GM21423 (cell line): ENCODE measurements at regions not wholly inside any gene's neighbourhood (a gene's known extent, or its start where the extent isn't known, plus 50 kb on each side); places are given as distances from the start of the nearest gene placed in this dataset.
"Not testable (repeated sequence)": the region's sequence is repeated elsewhere in the genome, so short reads cannot be mapped to it uniquely, and the experiment has no call there.

Experiments used
- ATAC-seq: cut with Tn5 transposase; IDR thresholded peaks from one replicate; pipeline ENCODE4 v1.9.1; 2021; ENCODE audit warnings: mild to moderate bottlenecking, moderate library complexity; ENCODE audit not compliant: unreplicated experiment

- ATAC-seq: no peak
Measured at GRCh38 chr9:11141357-11141756, 528.6 kb upstream of the PTPRD start.

- no peak for ATAC-seq
Measured at GRCh38 chr9:11142965-11143738, 530.4 kb upstream of the PTPRD start.

GRCh38 chr9:11144746-11145145, 531.9 kb upstream of the PTPRD start:
- ATAC-seq: no peak

DNA sequence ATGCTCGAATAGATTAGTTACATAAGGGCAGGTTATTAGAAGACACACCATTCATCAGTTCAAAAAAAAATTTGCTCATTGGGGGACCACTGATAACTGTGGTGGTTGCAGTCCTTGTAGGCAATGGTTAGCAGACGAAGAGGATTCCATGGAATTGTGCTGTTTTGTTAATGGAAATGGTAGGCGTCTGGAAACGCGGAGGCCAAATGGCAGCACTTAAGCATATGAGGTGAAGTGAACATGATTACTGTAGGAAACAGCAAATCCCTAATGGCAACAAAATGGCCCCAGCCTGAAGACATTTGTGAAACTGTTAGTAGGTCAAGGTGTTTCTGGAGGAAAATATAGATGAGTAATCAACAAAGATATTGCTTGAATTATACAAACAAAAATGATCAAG, 535.4 kb upstream of the PTPRD start:
- ATAC-seq: no peak

DNA sequence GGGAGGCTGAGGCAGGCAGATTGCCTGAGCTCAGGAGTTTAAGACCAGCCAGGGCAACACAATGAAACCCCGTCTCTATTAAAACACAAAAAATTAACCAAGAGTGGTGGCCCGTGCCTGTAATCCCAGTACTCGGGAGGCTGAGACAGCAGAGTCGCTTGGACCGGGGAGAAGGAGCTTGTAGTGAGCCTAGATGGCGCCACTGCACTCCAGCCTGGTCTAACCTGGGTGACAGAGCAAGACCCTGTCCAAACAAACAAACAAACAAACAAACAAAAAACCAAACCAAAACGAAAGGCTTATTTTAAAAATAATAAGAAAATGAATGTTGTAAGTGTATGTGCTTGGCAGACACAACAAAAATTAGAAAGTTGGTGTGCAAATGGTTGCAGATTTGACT, 536.3 kb upstream of the PTPRD start:
- ATAC-seq: no peak

DNA sequence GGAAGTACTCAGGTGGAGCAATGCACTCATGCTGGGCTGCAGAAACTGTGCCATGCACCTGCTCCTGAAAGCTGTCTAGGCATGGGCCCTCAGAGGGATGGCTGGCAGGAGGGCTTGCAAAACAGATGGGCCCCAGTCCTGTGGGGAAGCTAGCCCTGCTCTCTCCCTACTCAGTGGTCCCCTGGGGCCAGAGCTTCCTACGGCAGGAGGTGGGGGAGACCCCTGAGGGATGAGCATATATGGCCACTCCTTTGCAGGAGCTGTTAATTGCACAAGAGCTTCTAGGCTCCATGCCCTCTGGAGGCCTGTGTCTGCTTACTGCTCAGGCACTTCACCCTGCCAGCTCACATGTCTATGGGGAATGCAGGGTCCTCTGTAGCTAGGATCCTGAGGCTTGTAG, 545.3 kb upstream of the PTPRD start:
- no peak for ATAC-seq

DNA sequence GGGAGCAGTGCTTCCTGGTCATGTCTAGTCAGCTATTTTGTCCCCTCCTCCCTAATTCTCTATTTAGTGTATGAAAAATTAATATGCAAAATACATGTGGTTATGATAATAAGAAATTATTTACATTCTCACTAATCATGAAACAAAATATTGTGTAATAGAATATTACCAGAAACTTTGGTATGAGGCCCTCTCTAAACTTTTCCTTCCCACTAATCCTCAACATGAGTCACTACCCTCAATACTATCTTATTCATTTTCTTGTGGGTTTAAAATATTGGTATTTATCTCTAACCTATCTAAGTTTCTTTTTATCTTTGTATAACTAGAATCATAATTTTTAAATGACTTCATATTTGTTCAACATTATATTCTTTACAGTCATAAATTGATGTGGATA, 545.9 kb upstream of the PTPRD start:
- ATAC-seq: no peak

DNA sequence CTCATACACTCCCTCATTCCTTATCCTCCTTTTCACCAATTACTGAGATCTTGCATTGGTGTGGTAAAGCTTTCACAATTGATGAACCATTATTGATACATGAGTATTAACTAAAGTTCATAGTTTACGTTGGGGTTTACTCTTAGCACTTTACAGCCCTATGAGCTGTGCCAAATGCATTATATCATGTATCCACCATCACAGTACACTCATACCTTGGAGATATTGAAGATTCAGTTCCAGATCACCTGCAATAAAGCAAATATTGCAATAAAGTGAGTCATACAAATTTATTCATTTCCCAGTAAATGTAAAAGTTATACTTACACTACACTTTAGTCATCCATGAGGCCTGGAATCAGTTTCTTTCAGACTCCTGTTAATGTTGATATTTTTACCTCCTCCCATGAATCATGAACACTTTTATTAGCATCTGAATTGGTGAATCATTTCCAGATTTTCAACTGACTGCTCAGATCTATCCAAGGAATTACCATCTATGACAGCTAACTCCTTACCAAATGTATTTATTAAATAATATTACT, 546.6 kb upstream of the PTPRD start:
- no peak for ATAC-seq

GRCh38 chr9:11163843-11164242, 551.0 kb upstream of the PTPRD start:
- no peak for ATAC-seq

DNA sequence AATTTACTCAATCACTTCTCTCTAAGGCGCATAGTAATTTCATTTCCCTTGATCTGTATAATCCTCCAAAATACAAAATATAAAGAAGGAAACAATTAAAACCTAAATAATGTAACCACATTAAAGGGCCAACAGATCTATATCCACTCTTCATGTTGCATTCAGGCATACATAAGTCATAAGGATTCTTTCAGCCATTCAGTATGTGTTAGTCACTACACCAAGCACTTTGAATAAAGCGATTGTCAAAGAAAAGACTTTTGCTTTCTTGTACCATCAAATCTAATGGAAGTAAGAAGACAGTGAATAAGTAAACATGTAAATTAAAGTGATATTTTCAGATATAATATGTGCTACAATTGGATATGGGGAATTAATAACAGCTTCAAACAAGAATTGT, 569.2 kb upstream of the PTPRD start:
- ATAC-seq: no peak

GRCh38 chr9:11190719-11191118, 577.9 kb upstream of the PTPRD start:
- ATAC-seq: no peak

GRCh38 chr9:11192993-11193392, 580.2 kb upstream of the PTPRD start:
- ATAC-seq: no peak

DNA sequence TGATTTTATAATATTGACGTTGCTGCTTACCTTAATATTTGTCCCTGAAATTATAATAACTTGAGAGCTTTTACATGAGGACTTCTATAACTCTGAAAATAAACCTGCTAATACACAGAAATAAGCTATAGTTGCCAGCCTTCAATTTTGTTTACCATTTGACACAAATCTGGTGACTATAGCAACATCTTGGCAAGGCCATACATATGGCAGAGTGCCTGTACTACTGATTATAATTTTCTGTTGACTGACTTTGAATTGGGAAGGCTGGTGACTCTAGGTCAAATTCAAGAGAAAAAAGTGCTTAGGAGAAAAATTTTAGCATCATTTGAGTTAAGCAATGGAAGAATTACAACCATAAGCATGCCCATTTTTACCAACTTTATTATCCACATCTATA, 581.4 kb upstream of the PTPRD start:
- ATAC-seq: no peak

DNA sequence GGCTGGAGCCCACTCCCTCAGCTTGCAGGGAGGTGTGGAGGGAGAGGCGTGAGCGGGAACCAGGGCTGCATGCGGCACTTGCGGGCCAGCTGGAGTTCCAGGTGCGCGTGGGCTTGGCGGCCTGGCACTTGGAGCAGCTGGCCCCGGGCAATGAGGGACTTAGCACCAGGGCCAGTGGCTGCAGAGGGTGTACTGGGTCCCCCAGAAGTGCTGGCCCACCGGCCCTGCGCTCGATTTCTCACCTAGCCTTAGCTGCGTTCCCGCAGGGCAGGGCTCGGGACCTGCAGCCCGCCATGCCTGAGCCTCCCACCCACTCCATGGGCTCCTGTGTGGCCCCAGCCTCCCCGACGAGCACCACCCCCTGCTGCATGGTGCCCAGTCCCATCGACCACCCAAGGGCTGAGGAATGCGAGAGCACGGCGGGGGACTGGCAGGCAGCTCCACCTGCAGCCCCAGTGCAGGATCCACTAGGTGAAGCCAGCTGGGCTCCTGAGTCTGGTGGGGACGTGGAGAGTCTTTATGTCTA, 584.1 kb upstream of the PTPRD start:
- ATAC-seq: not testable (repeated sequence)

GRCh38 chr9:11199335-11199734, 586.5 kb upstream of the PTPRD start:
- no peak for ATAC-seq

- no peak for ATAC-seq
Measured at GRCh38 chr9:11204521-11204920, 591.7 kb upstream of the PTPRD start.

DNA sequence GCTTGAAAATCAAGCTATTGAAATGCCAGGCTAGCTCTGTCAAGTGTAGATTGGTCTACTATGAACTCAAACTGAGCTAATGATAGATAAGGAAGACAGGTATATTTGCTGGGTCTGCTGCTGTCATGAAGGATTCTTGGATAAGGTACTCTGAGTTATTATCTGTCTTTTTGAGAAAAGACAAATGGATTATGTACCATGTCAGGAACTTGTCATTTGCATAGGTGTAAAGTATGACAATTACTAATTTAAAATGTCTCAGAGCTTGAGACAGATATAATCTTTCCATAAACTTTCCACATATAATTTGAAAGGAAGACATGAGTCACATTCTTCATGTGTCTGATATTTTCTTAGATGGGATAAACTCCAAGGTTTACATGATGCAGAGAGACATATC, 594.1 kb upstream of the PTPRD start:
- no peak for ATAC-seq

GRCh38 chr9:11233696-11234095, 620.9 kb upstream of the PTPRD start:
- no peak for ATAC-seq

- no peak for ATAC-seq
Measured at GRCh38 chr9:11235061-11235460, 622.3 kb upstream of the PTPRD start.

DNA sequence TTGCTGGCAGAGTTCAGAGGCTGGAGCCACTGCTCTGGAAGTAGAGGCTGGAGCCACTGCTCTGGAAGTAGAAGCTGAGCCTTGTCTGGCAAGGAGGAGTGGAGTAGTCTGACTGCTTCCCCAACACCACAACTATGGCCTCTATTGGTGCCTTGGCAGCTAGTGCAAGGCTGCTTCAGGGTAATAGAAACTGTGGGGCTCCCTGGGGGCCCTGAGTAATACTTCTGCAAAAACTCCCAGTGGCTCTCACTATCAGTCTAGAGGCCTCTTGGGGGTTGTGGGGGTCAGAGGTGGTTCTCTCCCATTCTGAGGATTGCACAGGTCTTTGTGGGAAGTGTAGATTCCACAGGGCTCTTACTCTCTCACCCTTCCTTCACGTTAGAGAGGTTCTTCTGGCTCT, 629.0 kb upstream of the PTPRD start:
- ATAC-seq: no peak

DNA sequence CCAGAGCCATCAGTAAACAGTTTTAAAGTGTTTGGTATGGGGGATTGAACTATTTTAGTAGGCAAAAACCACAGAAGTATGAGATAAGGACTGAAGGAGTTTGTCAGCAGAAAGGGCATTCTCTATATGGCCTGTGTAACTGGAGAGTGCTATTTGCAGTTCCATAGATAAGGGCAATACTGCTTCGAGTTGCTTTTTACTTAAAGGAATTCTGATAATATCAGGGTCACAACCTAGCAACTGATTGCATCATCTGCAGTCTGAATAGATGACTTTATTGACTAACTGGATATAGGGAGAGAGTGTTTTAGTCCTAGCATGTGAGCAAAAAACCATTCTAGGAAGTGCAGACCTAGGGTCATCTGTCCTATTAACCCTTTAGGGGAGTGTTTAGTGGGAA, 645.2 kb upstream of the PTPRD start:
- no peak for ATAC-seq

GRCh38 chr9:11269036-11269435, 656.2 kb upstream of the PTPRD start:
- no peak for ATAC-seq
